ENCODE measurements at regions not wholly inside any gene's neighbourhood (a gene's known extent, or its start where the extent isn't known, plus 50 kb on each side); places are given as distances from the start of the nearest gene placed in this dataset.
A peak's percentile ranks its signal among the peaks of the same experiment; 100 is the strongest.

DNA sequence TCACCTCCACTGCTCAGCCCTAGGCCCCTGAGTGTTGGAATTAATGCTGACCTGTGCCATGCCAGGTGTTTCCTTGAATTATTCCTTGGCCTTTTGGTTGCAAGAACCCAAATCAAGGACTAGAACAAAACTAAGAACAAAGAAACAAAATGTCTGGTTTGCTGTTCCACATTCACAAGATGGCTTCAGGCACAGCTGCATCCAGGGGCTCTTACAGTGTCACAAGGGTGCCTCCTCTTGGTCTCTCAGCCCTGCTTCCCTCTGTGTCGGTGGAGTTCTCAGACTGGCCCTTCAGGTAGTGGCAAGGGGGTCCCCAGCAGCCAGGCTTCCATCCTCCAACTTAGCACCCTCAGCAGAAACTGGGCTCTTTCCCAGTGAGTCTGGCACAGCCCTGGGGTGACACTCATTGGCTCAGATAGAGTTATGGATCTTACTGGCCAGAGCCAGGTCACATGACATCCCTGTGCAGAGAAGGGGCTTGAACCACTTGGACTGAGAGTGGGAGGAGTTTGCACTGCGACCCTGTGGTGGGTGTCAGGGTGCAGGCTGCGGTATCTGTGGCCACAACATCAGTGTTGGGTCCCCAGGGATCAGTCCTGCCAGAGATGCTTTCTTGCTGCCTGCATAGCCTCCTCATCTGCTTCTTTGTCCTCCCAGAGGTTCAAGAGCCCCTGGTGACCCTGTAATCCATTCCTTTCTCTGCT lies 427.7 kb upstream of the SULF2 start:
- no peak overlapping the region for H3K4me2 ChIP-seq (ENCODE audit: insufficient read depth, low read length)

DNA sequence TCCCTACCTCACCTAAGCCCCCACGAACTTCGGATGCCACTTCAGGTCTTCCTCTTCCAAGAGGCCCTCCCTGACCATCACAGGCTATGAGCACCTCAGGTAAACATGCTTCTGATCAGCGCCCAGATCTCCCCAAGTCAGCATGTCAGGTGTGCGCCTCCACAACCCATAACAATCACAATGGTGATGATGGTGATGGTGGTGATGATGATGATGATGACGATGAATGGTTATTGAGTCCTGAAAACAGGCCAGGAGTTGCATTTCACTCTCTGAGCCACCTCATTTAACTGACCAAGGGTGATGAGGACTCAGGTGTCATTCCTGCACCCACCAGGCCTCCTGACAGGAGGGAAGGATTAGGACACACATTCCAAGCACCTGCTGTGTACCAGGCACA lies 426.6 kb upstream of the SULF2 start:
- no peak for DNase-seq (ENCODE audit: insufficient read length, low spot score, missing footprints)
- Histone ChIP-seq H3K4me1 (ENCODE audit: insufficient read depth, low read length) (no peaks in the 10 kb centered on the region), H3K27me3 (ENCODE audit: insufficient read depth, low read length) (no peaks in the 10 kb centered on the region), H3K9me3 (ENCODE audit: low read depth, low read length) (no peaks in the 10 kb centered on the region), H4K20me1 (ENCODE audit: insufficient read depth, low read length) (no peaks in the 10 kb centered on the region), H3K36me3 (ENCODE audit: insufficient read depth, low read length) (no peaks in the 10 kb centered on the region), H3K4me3 (ENCODE audit: insufficient read depth, low read length) (no peak overlapping the region), H2AFZ (ENCODE audit: low read length) (no peak overlapping the region), H3K79me2 (ENCODE audit: insufficient read depth, low read length) (no peaks in the 10 kb centered on the region), H3K4me2 (ENCODE audit: insufficient read depth, low read length) (no peak overlapping the region), H3K27ac (ENCODE audit: low read depth, low read length) (no peak overlapping the region)
- TF ChIP-seq, protein P1, sequence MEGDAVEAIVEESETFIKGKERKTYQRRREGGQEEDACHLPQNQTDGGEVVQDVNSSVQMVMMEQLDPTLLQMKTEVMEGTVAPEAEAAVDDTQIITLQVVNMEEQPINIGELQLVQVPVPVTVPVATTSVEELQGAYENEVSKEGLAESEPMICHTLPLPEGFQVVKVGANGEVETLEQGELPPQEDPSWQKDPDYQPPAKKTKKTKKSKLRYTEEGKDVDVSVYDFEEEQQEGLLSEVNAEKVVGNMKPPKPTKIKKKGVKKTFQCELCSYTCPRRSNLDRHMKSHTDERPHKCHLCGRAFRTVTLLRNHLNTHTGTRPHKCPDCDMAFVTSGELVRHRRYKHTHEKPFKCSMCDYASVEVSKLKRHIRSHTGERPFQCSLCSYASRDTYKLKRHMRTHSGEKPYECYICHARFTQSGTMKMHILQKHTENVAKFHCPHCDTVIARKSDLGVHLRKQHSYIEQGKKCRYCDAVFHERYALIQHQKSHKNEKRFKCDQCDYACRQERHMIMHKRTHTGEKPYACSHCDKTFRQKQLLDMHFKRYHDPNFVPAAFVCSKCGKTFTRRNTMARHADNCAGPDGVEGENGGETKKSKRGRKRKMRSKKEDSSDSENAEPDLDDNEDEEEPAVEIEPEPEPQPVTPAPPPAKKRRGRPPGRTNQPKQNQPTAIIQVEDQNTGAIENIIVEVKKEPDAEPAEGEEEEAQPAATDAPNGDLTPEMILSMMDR (IDR thresholded peaks at IDR 0.05; ENCODE audit: extremely low read depth, low read depth, low read length), result no peak

More for the DNA sequence above, 427.7 kb upstream of the SULF2 start:
- DNase-seq (ENCODE audit: insufficient read length, low spot score, missing footprints), result no peak
- no peaks in the 10 kb centered on the region for H4K20me1 ChIP-seq (ENCODE audit: insufficient read depth, low read length)
- H3K79me2 ChIP-seq (ENCODE audit: insufficient read depth, low read length), result no peaks in the 10 kb centered on the region
- H2AFZ ChIP-seq (ENCODE audit: low read length), result no peak overlapping the region
- no peaks in the 10 kb centered on the region for H3K9me3 ChIP-seq (ENCODE audit: low read depth, low read length)
- H3K27ac ChIP-seq (ENCODE audit: low read depth, low read length), result no peak overlapping the region
- no peaks in the 10 kb centered on the region for H3K36me3 ChIP-seq (ENCODE audit: insufficient read depth, low read length)
- no peak overlapping the region for H3K4me3 ChIP-seq (ENCODE audit: insufficient read depth, low read length)
- H3K27me3 ChIP-seq (ENCODE audit: insufficient read depth, low read length), result no peaks in the 10 kb centered on the region
- no peaks in the 10 kb centered on the region for H3K4me1 ChIP-seq (ENCODE audit: insufficient read depth, low read length)
- TF ChIP-seq, protein P1 (IDR thresholded peaks at IDR 0.05; ENCODE audit: extremely low read depth, low read depth, low read length), result no peak

DNA sequence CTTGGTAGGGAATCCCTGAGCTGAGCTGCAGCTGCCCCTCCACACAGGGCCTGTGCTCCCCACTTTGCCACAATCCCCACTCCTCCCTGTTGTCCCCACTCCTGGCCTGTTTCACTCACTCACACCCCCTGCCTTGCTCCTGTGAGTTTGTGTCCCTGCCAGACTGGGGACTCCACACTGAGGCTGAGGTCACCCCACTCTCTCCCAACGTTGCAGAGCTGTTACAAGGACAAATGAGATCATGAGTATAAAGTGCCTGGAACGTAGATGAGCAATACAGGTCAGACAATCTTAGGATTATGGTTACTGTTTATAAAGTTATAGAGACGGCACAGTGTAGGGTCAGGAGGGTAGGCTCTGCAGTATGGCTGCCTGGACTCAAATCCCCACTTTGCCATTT lies 426.0 kb upstream of the SULF2 start:
- Histone ChIP-seq H3K27me3 (ENCODE audit: insufficient read depth, low read length) (no peaks in the 10 kb centered on the region), H3K4me3 (ENCODE audit: insufficient read depth, low read length) (no peak overlapping the region), H3K27ac (ENCODE audit: low read depth, low read length) (no peak overlapping the region), H3K4me1 (ENCODE audit: insufficient read depth, low read length) (no peaks in the 10 kb centered on the region), H3K4me2 (ENCODE audit: insufficient read depth, low read length) (no peak overlapping the region), H3K79me2 (ENCODE audit: insufficient read depth, low read length) (no peaks in the 10 kb centered on the region), H3K36me3 (ENCODE audit: insufficient read depth, low read length) (no peaks in the 10 kb centered on the region), H4K20me1 (ENCODE audit: insufficient read depth, low read length) (no peaks in the 10 kb centered on the region), H3K9me3 (ENCODE audit: low read depth, low read length) (no peaks in the 10 kb centered on the region), H2AFZ (ENCODE audit: low read length) (no peak overlapping the region)
- TF ChIP-seq, protein P1 (IDR thresholded peaks at IDR 0.05; ENCODE audit: extremely low read depth, low read depth, low read length), result no peak
- peak; percentile 82 for DNase-seq (ENCODE audit: insufficient read length, low spot score, missing footprints)

DNA sequence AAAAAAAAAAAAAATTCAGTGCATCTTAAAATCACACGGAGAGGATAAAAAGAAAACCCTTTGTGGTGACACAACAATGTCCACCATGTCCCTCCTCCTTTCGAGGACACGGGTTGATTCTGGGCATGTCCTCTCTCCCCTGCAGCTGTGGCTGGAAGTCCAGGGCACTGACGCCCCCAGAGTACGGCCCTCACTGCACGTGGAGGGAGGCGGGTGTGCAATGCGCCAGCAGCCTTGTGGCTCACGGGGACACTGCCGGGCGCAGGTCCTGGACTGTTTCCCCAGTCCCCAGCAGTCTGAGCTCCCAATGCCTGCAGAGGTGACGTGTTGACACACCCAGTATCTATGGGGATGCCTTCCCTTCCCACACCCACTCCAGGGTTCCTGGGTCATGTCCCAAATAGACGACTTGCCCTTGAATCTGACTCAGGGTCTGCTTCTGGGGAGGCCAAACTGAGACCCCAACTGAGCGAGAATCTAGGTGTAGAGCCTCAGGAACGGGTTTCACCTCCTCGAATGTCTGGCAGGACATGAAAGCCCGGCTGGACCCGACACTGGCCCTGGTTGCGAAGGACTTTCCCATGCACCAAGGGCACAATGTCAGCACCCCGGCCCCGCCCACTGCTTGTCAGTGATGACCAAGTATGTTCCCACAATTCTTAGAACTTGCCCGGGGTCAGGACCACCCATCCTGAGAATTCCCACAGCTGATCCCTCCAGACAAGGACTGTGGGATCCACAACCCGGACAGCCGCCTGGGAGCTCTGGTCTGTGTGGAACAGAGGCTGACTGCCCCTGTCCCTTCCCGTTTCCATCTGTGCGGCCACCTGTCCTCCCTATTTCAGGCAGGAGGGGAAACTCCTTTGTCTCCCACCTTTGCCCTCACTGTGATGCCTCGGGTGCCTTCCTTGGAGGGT lies 425.1 kb upstream of the SULF2 start:
- Histone ChIP-seq H3K36me3 (ENCODE audit: insufficient read depth, low read length) (no peaks in the 10 kb centered on the region), H3K27ac (ENCODE audit: low read depth, low read length) (no peak overlapping the region), H3K4me1 (ENCODE audit: insufficient read depth, low read length) (no peaks in the 10 kb centered on the region), H3K79me2 (ENCODE audit: insufficient read depth, low read length) (no peaks in the 10 kb centered on the region), H4K20me1 (ENCODE audit: insufficient read depth, low read length) (no peaks in the 10 kb centered on the region), H3K9me3 (ENCODE audit: low read depth, low read length) (no peaks in the 10 kb centered on the region), H2AFZ (ENCODE audit: low read length) (no peak overlapping the region), H3K27me3 (ENCODE audit: insufficient read depth, low read length) (no peaks in the 10 kb centered on the region), H3K4me3 (ENCODE audit: insufficient read depth, low read length) (no peak overlapping the region), H3K4me2 (ENCODE audit: insufficient read depth, low read length) (no peak overlapping the region)
- no peak for DNase-seq (ENCODE audit: insufficient read length, low spot score, missing footprints)
- TF ChIP-seq, protein P1 (IDR thresholded peaks at IDR 0.05; ENCODE audit: extremely low read depth, low read depth, low read length), result no peak

All from osteoblast (primary cell).